GM19238 (cell line): ENCODE measurements at regions not wholly inside any gene's neighbourhood (a gene's known extent, or its start where the extent isn't known, plus 50 kb on each side); places are given as distances from the start of the nearest gene placed in this dataset.
"Not testable (repeated sequence)": the region's sequence is repeated elsewhere in the genome, so short reads cannot be mapped to it uniquely, and the experiment has no call there.

Source experiments
- DNase-seq: peaks from one replicate; pipeline ENCODE4 v3.0.0; 2011; ENCODE audit warnings: low spot score; ENCODE audit not compliant: insufficient read length

DNA sequence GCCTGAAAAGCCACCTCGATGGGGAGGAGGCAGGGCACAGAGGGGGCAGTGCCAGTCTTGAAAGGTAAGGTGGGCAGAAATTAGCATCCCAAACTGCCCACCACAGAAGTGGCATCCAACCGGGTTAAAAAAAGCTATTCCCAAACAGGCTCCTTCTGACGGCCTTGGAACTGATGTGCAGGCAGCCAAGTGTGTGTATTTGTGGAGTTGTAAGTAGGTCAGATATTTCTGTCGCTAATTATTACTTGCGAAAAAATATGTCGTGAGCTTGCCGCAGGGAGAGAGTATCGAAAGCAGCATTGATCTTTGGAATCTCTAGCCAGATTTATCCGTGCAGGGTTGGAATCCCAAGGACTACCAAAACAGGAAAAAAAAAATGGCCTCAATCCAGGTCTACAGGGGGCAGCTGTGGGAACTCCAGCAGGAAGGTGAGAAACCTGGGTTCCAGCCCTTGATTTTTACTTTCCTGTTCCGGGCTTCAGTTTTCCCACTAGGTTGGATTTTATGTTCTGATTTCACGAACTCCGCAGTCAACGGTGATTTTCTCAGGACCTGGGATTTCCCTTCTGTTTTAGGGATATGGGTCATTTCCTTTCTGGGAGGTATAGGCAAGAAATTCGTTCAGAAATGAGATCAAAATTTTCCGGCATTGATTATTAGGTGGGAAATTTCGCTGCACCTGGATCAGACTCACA lies 200.8 kb downstream of the RGS3 start:
- DNase-seq, result no peak

DNA sequence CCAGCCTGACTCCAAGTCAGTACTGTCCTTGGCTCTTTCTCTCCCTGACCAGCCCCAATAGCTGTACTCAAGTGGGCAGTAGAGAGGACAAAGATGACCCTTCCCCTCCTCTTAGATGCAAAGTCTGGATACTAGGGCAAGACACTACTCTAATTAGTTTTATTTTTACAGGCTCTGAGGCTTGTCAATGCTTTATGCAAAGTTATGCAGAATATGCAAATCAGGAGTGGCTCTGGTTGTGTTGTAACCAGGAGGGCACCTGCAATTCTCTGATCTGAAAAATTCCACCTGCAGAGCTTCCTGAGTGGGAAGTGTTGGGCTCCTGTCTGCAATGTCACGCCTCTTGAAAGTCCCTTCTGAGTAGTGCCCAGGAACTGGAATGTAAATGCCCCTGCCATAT lies 201.5 kb downstream of the RGS3 start:
- DNase-seq, result no peak

DNA sequence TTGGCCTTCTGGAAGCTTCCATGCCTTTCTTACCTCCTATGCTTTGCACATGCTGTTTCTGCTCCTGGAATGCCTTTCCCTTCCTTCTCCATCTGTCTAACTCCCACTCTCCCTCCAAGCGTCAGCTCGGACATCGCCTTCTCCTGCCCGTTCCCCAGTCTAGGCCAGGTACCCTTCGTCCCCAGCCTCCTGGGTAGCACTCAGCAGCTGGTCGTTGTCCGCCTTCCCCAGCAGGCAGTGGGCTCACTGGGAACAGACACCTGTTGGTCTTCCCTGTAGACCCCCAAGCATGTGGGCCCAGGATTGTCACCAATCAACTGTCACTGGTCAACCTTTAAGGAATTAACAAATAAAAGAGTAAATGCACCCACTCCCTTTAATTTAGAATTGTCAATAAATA lies 202.2 kb downstream of the RGS3 start:
- no peak for DNase-seq

DNA sequence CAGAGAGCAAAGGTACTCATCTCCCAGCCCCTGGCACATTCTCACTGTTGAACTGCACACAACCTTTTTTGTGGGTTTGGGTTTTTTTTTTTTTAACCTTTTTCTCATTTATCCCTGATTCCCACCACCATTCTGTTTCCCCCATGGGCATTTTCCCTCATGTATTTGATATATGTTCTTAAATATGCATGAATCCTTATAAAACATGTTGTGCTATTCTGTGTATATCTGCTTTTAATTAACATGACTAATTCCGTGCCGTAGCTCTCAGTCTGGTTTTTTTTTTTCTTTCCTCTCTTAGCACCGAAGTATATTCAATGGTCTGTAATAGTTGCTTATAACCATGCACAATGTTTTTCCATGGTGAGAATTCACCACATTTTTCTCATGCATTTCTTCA lies 204.5 kb downstream of the RGS3 start:
- no peak for DNase-seq

DNA sequence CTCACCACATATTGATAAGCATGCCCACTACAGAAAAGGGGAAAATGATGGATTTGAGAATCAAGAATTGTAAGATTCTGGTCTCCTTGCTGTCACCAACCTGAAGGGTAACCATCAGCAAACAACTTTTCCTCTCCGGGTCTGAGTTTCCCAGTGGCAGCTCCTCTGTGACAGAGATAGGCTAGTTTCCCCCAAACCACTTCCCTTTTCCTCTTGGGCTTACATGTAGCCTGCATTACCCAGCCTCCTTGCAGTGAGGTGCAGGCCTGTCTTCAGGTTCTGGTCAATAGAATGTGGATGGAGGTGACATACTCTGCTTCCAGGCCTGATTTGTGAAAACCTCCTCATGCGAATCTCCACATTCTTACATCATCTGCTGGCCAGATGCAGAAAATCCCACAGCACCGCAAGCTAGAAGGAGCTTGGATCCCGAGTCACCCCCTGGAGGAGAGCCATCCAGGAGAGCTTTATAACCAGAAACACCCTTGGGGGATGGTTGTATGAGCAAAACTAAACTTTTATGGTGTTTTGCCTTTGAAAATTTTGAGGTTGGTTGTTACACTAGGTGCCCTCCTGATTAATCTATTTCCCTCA lies 206.1 kb downstream of the RGS3 start:
- no peak for DNase-seq

DNA sequence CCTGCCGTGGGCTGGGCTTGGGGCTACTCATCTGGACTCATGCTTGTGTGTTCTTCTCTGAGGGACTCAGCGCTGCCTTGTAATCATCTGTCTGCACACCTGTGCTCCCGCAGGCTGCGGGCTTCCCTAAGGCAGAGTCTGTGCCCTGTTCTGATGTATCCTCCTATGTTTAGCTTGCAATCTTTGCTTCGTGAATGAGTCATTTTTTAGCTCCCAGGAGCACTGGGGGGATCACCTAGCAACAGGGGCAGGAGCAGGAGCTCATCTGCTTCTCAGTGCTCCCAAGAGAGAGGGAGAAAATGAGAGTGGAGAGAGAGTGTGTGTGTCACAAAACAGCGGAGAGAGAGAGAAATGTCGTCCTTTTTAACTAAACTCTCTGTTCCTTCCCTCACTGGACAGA lies 202.4 kb upstream of the ZNF618 start:
- DNase-seq, result no peak

DNA sequence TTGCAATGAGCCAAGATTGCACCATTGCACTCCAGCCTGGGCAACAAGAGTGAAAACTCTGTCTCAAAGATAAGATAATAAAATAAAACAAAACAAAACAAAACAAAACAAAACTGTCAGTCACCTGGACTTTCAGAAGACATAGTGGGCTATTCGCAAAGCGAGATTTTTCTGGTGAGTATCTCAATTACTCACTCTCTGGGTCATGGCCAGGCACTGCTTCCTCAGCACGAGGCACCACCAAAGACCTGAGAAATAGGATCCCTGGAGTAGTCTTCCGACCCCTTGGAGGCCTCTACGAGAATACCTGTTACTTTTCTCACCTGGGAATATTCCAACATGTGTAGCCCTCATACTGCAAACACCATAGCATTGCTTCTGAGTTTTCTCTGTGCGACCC lies 201.7 kb upstream of the ZNF618 start:
- no peak for DNase-seq

DNA sequence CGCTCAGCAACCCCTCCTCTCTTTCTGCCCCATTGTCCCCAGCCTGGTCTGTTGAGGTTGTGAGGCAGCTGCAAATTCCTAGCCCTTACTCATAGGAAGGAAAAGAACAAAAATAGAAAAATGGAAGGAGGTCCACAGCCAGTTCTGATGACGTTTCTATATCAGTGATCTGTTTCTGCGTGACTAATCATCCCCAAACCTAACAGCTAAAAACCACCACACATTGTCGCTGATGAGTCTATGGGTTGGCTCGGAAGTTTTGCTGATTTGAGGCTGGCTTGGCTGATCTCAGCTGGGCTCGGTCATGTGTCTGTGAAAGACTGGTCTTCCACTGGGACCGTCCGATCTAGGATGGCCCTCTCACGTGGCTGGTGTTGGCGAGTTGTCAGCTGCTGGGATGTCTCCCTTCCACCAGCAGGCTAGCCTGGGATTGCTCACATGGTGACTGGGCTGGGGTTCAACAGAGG lies 200.6 kb upstream of the ZNF618 start:
- no peak for DNase-seq

DNA sequence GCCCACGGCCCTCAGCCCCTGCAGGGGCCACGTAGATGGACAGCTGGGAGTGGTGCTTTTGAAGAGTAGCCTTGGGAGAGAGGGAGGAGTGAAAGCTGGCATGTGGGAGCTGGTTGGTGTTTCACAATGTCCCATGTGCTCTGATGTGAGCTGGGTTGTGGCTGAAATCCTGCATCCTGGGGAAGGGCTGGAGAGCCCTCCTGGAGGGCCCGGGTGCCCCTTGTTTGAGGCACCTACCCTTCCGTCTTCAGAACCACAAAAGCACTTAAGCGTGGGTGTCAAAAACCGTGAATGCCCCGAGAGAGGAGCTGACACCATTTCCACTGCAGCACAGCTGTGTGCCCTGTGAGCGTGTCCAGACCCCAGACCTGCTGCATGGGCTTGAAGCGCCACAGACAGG lies 199.1 kb upstream of the ZNF618 start:
- DNase-seq, result no peak

DNA sequence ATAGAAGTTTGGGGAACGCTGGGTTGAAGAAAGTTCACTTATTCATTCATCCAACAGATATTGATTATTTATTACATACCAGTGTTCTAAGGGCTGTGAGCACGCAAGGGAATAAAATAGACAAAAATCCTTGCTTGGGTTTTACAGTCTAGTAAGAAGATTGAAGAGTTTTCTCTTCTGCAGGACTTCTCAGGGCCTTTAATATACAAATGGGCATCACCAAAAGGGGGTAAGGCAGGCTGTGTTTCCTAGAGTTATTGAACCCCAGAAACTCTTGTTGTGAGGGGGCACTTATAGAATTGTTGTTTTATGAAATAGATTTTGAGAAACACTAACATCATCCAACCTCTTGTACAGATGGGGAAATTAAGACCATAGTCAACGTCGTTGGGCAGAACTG lies 198.5 kb upstream of the ZNF618 start:
- no peak for DNase-seq

DNA sequence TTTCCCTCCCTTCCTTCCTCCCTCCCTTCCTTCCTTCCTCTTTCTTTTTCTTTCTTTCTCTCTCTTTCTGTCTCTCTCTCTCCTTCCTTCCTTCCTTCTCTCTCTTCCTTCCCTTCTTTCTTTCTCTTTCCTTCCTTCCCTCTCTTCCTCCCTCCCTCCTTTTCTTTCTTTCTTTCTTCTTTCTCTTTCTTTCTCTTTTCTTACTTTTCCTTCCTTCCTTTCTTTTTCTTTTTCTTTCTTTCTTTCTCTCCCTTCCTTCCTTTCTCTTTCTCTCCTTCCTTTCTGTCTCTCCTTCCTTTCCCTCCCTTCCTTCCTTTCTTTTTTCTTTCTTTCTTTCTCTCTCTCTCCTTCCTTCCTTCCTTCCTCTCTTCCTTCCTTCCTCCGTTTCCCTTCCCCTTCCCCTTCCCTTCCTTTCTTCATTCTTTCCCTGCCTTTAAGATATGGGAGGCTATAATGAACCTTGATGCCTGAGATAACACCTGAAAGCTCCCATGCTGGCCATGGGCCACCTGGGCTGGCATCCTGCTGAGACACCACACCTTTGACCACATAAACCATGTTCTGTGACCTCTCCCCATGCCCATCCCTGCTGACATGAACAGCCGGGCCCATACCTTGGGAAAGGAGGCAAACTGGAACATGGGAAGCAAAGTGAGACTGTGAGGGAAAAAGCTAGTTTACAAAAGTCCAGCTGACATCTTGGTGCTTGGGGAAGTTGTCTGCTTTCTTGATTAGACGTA lies 197.8 kb upstream of the ZNF618 start:
- no peak for DNase-seq

DNA sequence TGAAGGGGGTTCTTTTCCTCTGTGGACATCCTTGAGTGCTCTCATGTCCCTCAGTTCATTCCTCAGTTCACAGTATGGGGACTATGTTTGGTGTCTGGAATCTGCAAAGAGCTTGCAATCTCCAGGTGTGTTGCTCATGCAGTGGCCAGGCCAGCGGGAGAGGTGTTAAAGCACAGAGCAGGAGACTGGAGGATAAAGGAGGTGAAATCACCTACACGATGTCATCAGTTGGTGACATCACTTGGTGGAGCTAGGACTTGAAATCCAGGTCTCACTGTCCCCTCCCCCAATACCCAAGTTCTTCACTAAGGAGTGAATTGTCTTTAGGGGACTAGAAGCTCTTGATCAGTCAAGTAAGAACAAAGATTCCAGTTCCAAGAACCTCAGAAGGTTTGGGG lies 197.3 kb upstream of the ZNF618 start:
- DNase-seq, result no peak

DNA sequence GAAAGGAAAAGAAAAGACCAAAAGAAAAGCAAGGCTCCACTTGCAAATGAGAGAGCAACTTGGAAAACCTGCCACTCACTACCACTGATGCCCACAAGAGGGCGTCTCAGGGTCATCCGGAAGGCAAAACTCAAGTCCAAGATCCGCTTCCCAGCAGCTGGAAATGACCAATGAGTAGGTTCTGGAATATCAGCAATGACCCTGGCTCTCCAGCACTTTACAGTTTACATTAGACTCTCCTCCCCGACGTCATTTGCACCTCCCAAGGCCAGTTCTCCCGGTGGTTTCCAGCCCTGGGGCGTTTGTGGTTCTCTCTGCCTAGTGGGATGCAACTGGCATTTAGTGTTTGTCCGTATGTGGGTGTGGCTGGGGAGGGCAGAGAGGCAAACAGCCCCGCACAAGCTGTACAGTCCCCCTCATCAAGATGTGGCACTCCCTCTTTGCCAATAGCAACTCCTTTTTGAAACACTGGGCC lies 193.8 kb upstream of the ZNF618 start:
- peak; percentile 30 for DNase-seq

DNA sequence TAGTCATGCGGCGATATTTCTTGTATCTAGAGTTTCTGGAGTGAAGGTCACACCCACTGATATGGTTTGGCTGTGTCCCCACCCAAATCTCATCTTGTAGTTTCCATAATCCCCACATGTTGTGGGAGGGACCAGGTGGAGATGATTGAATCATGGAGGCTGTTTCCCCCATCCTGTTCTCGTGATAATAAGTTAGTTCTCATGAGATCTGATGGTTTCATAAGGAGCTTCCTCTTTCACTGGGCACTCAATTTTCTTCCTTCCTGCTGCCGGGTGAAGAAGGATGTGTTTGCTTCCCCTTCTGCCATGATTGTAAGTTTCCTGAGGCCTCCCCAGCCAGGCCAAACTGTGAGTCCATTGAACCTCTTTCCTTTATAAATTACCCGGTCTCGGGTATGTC lies 190.5 kb upstream of the ZNF618 start:
- not testable (repeated sequence) for DNase-seq

DNA sequence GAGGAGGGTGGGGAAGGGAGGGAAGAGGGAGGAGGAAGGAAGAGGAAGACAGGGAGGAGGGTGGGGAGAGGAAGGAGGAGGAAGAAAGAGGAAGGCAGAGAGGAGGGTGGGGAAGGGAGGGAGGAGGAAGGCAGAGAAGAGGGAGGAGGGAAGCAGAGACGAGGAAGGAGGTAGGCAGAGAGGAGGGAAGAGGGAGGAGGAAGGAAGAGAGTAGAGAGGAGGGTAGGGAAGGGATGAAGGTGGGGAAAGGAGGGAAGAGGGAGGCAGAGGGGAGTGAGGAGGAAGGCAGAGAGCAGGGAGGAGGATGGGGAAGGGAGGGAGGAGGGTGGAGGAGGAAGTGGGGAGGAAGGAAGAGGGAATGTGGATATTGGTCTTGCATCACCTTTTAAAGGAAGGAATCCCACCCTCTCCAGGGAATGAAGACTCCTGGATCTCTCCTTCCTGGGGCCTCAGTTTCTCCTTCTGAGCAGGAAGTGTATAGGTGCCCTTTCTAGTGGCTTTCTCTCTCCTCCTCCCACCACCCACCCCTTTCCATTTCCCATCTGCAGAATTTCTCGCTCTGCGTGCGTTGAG lies 188.9 kb upstream of the ZNF618 start:
- DNase-seq, result no peak

DNA sequence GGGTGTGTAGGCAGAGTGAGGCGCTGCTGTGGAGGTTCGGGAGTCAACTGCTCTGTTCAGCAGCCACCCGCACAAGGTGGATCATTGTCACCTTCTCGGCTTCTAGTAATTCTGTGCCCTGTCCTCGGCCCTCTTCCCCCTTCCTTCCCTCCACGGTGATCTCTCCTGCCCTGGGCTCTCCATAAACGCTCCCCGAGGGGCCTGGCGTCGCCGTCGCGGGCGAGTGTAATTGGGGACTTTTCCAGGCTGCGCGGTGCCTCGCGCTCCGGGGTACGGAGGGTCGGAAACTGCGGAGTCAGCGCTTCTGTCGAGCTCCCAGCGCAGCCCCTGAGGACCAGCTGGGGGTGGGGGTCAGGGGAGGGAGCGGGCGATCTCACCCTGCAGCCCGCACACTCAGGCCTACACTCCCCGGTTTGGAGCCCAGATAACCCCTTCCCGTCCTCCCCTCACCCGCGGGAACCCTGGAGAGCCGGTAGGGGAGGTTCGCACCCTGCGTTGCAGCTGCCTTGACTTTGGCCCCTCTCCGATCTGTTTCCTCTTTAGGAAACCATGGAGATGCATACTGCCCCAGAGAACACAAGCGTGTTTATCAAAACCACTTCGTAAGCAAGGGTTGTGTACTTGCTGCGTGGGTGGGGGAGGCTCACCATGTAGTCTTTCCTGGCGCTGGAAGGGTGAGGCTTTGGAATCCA lies 188.3 kb upstream of the ZNF618 start:
- no peak for DNase-seq

DNA sequence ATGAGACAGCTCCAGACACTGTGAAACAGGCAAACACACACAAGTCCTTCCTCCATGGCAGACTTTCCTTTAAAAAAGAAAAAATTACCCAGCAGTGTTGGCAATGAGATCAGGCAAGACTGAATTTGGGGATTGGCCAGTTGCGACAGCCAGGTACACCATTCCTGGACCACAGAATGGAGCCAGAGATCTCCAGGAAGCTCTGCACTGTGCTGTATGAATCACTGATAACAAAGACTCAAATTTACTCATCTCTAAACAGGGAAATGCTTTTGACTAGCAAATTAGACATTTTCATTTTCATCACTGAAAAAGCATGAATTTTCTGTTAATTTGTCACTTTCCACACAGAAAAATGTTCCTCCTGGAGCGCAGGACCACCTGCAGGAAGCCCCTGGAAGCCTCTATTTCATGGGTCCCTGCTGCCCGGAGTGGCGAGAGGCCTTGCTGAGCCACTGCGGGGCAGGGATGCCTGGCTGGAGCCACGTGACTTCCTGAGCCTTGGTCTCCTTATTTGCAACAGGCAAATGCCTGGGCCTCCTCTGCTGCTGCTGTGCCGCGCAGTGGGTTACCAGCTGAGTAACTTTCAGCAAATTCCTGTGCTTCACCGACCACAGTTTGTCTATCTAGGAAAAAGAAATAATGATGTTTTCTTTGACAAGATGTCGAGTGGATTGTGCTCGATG lies 185.9 kb upstream of the ZNF618 start:
- DNase-seq, result no peak

DNA sequence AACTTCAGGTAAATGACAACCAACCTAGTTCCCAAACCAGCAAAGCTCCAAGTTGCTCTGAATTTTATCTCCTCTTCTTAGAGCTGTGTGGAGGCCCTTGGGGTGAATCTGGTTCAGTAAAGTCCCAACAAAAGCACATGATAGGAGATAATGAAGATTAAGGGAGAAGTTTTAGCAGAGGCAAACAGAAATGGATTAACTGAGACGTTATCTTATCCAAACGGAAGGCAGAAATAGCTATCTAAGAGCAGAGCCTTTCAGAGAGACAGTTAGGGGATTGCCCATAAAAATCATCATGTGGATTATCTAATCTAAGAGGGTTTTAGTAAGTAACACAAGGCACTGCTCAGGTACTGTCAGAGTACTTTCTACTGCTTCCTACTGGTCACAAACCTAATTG lies 183.9 kb upstream of the ZNF618 start:
- no peak for DNase-seq

DNA sequence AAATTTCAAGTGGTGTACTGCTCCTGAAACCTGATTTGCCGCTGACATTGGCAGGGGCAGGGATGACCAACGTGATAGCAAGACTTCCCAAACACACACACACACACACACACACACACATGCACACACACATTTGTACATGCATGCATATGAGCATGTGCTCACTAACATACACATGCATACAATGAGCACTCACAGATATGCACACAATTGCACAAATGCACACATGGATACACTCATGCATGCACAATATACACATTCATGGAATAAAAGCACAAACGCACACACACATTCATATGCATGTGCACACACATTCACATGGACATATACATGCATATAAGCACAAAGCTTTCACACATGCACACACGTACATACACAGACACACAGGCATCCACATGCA lies 181.2 kb upstream of the ZNF618 start:
- DNase-seq, result no peak

DNA sequence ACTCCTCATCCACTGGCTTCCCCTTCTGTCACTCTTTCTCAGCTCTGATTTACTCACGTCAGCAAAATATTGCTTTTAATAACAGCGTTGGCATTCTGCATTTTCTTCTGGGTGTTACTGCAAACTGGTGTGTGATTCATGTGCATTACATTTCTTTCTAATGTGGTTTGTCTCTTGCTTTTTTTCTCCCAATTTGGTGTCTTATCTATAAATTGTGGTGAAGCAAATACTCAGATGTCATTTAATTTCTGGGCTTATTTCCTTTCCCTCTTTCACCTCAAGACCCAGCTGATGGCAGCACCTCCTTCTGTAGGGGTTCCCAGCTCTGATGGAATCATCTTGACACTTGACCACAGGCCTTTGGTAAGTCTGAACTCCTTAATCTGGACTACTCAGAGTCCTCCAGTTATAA lies 180.7 kb upstream of the ZNF618 start:
- DNase-seq, result no peak

DNA sequence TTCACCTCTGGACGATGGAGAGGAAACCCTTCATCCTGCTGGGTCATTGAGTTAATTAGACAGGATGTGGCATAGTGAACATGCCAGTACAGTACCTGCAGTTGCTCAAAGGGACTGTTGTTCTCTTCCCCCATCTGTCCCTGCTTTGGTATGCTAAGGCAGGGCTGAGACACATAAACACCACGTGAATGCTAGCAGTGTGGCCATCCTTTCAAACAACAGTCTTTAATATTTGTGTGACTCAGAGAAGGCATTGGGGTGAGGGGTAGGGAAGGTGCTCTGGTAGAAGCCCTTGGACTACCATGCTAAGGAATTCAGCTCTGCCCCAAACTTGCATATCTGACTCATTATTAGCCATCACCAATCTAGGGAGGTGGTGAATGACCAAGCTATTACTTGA lies 180.2 kb upstream of the ZNF618 start:
- DNase-seq, result no peak
